B cell (primary cell): ENCODE measurements at regions not wholly inside any gene's neighbourhood (a gene's known extent, or its start where the extent isn't known, plus 50 kb on each side); places are given as distances from the start of the nearest gene placed in this dataset.

Source experiments
- EZH2 ChIP-seq: IDR thresholded peaks from 2 replicates; pipeline ENCODE4 v1.6.1; 2012; ENCODE audit warnings: borderline replicate concordance, low read depth, mild to moderate bottlenecking, moderate library complexity, low read length; ENCODE audit not compliant: insufficient read depth, poor library complexity, severe bottlenecking
- TF ChIP-seq, protein P1 (sequence below): fragments of 200-600 bp; IDR thresholded peaks from one replicate; pipeline ENCODE4 v1.8.0; 2022; ENCODE audit warnings: antibody characterized with exemption, mild to moderate bottlenecking

DNA sequence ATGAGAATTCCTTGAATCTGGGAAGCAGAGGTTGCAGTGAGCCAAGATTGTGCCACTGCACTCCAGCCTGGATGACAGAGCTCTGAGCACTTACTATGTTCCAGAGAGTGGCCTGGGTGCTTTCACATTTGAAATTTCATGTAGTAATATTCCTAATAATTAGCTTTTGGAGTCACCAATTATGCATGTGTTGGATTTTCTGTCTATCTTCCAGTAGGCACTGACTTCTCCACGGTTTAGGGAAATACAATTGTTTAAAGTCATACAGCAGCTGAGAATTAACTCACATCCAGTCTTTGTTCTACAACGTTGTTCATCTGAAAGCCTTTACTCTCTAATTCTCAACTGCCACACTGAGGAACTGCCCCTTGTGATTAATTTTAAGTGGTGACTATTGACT is 150.2 kb downstream of the CSNK2A3 start:
- TF ChIP-seq EZH2: no peak
- TF ChIP-seq, protein P1, sequence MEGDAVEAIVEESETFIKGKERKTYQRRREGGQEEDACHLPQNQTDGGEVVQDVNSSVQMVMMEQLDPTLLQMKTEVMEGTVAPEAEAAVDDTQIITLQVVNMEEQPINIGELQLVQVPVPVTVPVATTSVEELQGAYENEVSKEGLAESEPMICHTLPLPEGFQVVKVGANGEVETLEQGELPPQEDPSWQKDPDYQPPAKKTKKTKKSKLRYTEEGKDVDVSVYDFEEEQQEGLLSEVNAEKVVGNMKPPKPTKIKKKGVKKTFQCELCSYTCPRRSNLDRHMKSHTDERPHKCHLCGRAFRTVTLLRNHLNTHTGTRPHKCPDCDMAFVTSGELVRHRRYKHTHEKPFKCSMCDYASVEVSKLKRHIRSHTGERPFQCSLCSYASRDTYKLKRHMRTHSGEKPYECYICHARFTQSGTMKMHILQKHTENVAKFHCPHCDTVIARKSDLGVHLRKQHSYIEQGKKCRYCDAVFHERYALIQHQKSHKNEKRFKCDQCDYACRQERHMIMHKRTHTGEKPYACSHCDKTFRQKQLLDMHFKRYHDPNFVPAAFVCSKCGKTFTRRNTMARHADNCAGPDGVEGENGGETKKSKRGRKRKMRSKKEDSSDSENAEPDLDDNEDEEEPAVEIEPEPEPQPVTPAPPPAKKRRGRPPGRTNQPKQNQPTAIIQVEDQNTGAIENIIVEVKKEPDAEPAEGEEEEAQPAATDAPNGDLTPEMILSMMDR: no peak
